Ishikawa (cell line): ENCODE measurements at regions not wholly inside any gene's neighbourhood (a gene's known extent, or its start where the extent isn't known, plus 50 kb on each side); places are given as distances from the start of the nearest gene placed in this dataset.

ENCODE experiments used
- EGR1 ChIP-seq: IDR thresholded peaks from 2 replicates; pipeline ENCODE4 v1.6.1; 2012
- EP300 ChIP-seq: IDR thresholded peaks from 2 replicates; pipeline ENCODE4 v1.6.1; 2012; ENCODE audit warnings: borderline replicate concordance
- TAF1 ChIP-seq: IDR thresholded peaks from 2 replicates; pipeline ENCODE4 v1.6.1; 2012; ENCODE audit warnings: low read depth, mild to moderate bottlenecking
- YY1 ChIP-seq: IDR thresholded peaks from 2 replicates; pipeline ENCODE4 v1.6.1; 2012; ENCODE audit warnings: low read depth
- TF ChIP-seq, protein P1 (sequence below): IDR thresholded peaks from 2 replicates; pipeline ENCODE4 v1.6.1; 2012; ENCODE audit warnings: low read depth, mild to moderate bottlenecking

DNA sequence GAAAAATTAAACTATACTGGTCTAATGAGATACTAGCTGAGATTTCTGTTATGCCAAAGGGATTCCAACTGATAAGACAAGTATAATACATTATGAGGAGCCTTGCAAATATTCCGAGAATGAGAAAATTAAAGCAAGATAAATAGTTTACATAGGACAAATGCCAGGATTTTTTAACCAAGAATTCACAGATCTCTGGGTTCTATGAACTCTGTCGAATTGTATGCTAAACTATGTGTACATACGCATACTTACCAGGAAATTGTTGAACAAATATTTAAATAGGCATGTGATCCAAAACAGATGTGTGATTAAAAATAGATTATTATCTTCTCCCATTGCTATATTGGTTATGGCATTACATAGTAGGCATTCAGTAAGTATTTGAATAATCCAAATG is 616.6 kb downstream of the GABRG2 start:
- TF ChIP-seq EGR1 (no peak), YY1 (no peak), TAF1 (no peak), EP300 (no peak)
- TF ChIP-seq, protein P1, sequence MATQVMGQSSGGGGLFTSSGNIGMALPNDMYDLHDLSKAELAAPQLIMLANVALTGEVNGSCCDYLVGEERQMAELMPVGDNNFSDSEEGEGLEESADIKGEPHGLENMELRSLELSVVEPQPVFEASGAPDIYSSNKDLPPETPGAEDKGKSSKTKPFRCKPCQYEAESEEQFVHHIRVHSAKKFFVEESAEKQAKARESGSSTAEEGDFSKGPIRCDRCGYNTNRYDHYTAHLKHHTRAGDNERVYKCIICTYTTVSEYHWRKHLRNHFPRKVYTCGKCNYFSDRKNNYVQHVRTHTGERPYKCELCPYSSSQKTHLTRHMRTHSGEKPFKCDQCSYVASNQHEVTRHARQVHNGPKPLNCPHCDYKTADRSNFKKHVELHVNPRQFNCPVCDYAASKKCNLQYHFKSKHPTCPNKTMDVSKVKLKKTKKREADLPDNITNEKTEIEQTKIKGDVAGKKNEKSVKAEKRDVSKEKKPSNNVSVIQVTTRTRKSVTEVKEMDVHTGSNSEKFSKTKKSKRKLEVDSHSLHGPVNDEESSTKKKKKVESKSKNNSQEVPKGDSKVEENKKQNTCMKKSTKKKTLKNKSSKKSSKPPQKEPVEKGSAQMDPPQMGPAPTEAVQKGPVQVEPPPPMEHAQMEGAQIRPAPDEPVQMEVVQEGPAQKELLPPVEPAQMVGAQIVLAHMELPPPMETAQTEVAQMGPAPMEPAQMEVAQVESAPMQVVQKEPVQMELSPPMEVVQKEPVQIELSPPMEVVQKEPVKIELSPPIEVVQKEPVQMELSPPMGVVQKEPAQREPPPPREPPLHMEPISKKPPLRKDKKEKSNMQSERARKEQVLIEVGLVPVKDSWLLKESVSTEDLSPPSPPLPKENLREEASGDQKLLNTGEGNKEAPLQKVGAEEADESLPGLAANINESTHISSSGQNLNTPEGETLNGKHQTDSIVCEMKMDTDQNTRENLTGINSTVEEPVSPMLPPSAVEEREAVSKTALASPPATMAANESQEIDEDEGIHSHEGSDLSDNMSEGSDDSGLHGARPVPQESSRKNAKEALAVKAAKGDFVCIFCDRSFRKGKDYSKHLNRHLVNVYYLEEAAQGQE = no peak
